ENCODE measurements at regions not wholly inside any gene's neighbourhood (a gene's known extent, or its start where the extent isn't known, plus 50 kb on each side); places are given as distances from the start of the nearest gene placed in this dataset.
"Not testable (repeated sequence)": the region's sequence is repeated elsewhere in the genome, so short reads cannot be mapped to it uniquely, and the experiment has no call there.

DNA sequence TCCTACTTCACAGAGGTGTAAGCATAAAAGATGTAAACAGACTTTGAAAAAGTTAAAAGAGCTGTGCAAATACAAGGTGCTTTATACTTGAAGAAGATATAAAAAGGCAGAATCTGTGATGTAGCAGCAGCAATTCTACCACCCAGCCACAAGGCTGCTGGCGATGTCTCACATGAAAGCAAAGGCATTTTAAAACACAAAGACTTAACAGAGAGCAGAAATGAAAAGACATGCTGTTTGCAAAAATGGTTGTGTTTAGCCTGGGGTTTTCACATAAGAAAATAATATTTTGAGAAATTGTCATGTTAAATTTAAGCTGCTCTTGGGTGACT lies 85.5 kb upstream of the ZNF800 start:
- no peak overlapping the region for H3K4me3 ChIP-seq (ENCODE audit: low read depth, low read length)
- TF ChIP-seq, protein P1, sequence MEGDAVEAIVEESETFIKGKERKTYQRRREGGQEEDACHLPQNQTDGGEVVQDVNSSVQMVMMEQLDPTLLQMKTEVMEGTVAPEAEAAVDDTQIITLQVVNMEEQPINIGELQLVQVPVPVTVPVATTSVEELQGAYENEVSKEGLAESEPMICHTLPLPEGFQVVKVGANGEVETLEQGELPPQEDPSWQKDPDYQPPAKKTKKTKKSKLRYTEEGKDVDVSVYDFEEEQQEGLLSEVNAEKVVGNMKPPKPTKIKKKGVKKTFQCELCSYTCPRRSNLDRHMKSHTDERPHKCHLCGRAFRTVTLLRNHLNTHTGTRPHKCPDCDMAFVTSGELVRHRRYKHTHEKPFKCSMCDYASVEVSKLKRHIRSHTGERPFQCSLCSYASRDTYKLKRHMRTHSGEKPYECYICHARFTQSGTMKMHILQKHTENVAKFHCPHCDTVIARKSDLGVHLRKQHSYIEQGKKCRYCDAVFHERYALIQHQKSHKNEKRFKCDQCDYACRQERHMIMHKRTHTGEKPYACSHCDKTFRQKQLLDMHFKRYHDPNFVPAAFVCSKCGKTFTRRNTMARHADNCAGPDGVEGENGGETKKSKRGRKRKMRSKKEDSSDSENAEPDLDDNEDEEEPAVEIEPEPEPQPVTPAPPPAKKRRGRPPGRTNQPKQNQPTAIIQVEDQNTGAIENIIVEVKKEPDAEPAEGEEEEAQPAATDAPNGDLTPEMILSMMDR (IDR thresholded peaks at IDR 0.05; ENCODE audit: insufficient read depth, low read depth, low read length) = no peak
- no peak for DNase-seq (ENCODE audit: low read depth)

DNA sequence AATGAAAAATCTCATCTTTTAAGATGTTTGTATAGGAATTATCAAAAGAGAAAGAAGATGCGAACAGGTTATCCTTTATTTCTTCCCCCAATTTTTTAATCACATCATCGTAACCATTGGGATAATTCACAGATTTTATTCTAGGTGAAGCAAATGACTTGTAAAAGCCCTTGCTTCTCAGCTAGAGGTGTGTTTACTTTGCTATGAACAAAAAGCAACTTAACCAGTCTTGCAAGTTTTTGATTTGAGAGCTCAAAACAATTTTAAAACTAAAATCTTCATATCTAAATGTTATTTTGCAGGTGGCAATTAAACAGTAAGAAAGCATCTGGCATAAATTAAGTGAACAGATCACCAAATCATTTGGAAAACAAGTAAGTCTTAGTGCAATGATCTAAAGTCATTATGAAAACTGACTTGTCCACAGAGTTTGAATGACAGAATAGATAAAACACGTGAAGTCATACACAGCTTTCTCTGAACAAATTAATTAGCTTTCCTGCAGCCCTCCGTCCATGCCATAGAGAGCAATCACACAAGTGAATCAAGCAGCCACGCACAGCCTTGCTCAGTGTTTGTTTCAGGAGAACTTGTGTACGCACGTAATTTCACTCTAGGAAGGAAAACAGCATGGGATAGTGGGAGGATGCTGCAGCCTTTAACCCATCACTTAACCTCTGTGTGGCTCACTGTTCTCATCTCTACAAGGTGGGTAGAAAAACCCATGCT lies 85.0 kb upstream of the ZNF800 start:
- TF ChIP-seq, protein P1 (IDR thresholded peaks at IDR 0.05; ENCODE audit: insufficient read depth, low read depth, low read length) = no peak
- DNase-seq (ENCODE audit: low read depth) = no peak
- H3K4me3 ChIP-seq (ENCODE audit: low read depth, low read length) = no peak overlapping the region

DNA sequence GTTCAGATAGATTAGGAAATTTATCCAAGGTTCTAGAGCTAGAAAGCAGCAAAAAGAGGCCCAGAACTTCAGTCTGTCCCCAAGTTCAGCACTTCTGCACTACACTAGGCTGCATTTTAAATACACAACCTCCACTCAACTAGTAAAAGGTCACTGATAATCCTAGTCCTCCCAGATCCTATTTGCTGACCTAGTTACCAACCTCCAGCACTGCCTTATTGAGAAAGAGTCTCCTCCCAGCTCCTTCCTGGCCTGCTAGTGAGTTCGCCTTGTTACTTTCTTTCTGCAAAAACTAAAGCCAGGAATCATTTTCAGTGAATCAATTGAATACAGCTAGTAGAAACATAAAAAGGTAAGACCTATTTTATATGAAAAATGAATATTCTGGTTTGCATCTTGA lies 84.1 kb upstream of the ZNF800 start:
- H3K4me3 ChIP-seq (ENCODE audit: low read depth, low read length) = no peak overlapping the region
- TF ChIP-seq, protein P1 (IDR thresholded peaks at IDR 0.05; ENCODE audit: insufficient read depth, low read depth, low read length) = no peak
- no peak for DNase-seq (ENCODE audit: low read depth)

DNA sequence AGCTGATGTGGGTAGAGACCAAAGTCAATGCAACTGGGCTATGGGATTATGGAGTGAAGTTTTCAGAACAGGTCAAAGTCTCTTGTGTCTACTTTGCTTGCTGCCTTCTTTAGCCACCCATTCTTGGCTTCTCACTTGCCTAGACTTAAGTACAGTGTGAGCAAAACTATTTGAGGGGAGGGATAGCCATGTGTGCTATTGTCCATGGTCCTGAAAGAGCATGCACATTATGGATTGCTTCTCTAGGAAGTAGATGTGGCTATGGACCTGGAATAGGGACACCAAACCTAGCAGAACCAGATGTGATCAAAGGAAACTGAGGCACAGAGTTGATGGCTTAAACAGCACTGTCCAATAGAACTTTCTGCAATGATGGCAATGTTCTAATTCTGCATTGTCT lies 81.9 kb upstream of the ZNF800 start:
- peak; percentile 5 for DNase-seq (ENCODE audit: low read depth)
- H3K4me3 ChIP-seq (ENCODE audit: low read depth, low read length) = no peak overlapping the region
- TF ChIP-seq, protein P1 (IDR thresholded peaks at IDR 0.05; ENCODE audit: insufficient read depth, low read depth, low read length) = no peak

DNA sequence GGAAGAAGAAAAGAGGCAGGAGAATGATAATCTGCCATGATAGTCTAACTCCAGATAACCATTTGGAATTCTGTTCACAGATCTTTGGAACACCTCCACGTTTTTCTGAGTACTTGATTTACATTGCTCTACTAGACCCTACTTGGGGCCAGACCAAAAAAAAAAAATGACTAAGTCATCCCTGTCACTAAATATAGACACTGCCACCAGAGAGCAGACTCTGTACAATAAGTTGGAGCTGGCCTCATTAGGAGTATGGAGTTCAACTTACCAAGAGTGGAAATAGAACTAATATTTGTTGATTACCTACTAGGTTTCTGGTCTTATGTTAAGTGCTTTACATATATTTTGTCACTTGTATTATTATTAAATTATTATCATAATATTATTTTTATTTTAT lies 80.9 kb upstream of the ZNF800 start:
- TF ChIP-seq, protein P1 (IDR thresholded peaks at IDR 0.05; ENCODE audit: insufficient read depth, low read depth, low read length) = no peak
- DNase-seq (ENCODE audit: low read depth) = no peak
- H3K4me3 ChIP-seq (ENCODE audit: low read depth, low read length) = no peak overlapping the region

DNA sequence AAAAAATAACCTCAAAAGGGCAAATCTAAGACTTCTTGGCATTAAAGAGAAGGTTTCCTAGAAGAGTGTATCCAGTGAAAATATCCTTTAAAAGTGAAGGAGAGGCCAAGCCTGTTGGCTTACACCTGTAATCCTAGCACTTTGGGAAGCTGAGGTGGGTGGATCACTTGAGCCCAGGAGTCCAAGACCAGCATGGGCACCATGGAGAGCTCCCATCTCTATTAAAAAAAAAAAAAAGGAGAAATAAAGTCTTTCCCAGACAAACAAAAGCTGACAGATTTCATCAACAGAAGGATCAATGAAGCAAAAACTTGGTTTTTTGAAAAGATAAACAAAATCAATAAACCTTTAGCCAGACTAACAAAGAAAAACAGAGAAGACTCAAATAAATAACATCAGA lies 67.6 kb upstream of the ZNF800 start:
- TF ChIP-seq, protein P1 (IDR thresholded peaks at IDR 0.05; ENCODE audit: insufficient read depth, low read depth, low read length) = no peak
- H3K4me3 ChIP-seq (ENCODE audit: low read depth, low read length) = no peak overlapping the region
- DNase-seq (ENCODE audit: low read depth) = no peak

DNA sequence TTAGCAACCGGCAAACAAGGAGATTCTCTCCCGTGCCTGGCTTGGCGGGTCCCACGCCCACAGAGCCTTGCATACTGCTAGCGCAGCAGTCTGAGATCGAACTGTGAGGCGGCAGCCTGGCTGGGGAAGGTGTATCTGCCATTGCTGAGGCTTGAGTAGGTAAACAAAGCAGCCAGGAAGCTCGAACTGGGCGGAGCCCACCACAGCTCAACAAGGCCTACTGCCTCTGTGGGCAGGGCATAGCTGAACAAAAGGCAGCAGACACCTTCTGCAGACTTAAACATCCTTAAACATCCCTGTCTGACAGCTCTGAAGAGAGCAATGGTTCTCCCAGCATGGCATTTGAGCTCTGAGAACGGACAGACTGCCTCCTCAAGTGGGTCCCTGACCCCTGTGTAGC lies 58.8 kb upstream of the ZNF800 start:
- DNase-seq (ENCODE audit: low read depth); H3K4me3 ChIP-seq (ENCODE audit: low read depth, low read length): not testable (repeated sequence)

All from fibroblast of villous mesenchyme (primary cell).